Fibroblast of lung (primary cell): ENCODE measurements at regions not wholly inside any gene's neighbourhood (a gene's known extent, or its start where the extent isn't known, plus 50 kb on each side); places are given as distances from the start of the nearest gene placed in this dataset.

Experiments used
- EZH2 ChIP-seq: IDR thresholded peaks from 2 replicates; pipeline ENCODE4 v1.5.1; 2012; ENCODE audit warnings: low read length, control low read depth, mild to moderate bottlenecking; ENCODE audit errors: missing control alignments
- TF ChIP-seq, protein P1 (sequence below), 2 donors: IDR thresholded peaks in 1 of 2; conservative IDR thresholded peaks in 1 of 2; 1 replicate in 1 of 2; 2 replicates in 1 of 2; pipeline ENCODE4 v1.5.1; 2011 to 2012; ENCODE audit warnings: low read length in 2 of 2, control low read depth in 1 of 2, inconsistent platforms in 1 of 2, low read depth in 1 of 2, mild to moderate bottlenecking in 1 of 2

DNA sequence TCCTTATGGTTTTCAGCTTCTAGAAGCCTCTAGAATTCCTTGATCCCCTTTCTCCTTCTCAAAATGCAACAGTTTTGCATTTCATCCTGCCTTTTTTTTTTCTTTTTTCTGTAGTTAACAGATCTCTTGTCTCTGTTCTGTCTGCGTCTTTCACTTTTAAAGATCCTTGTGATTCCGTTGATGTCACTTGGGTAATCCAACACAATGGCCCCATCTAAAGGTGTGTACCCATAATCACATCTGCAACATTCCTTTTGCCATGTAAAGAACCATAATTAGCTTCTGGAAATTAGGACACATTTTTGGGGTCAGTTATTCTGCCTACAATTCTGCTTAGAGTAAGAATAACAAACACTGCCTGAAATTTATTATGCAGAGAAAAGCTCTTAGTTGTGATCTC is 1180.9 kb upstream of the ADGRL3 start:
- TF ChIP-seq, protein P1, sequence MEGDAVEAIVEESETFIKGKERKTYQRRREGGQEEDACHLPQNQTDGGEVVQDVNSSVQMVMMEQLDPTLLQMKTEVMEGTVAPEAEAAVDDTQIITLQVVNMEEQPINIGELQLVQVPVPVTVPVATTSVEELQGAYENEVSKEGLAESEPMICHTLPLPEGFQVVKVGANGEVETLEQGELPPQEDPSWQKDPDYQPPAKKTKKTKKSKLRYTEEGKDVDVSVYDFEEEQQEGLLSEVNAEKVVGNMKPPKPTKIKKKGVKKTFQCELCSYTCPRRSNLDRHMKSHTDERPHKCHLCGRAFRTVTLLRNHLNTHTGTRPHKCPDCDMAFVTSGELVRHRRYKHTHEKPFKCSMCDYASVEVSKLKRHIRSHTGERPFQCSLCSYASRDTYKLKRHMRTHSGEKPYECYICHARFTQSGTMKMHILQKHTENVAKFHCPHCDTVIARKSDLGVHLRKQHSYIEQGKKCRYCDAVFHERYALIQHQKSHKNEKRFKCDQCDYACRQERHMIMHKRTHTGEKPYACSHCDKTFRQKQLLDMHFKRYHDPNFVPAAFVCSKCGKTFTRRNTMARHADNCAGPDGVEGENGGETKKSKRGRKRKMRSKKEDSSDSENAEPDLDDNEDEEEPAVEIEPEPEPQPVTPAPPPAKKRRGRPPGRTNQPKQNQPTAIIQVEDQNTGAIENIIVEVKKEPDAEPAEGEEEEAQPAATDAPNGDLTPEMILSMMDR (conservative IDR thresholded peaks at IDR 0.05 in 1 of 2, IDR thresholded peaks at IDR 0.05 in 1 of 2; ENCODE audit: low read depth in 1 of 2, low read length in 2 of 2): no peak
- no peak for TF ChIP-seq EZH2
